Transverse colon (tissue), 4 donors: ENCODE measurements at regions not wholly inside any gene's neighbourhood (a gene's known extent, or its start where the extent isn't known, plus 50 kb on each side); places are given as distances from the start of the nearest gene placed in this dataset.

Experiments
- DNase-seq: peaks from one replicate; pipeline ENCODE4 v3.0.0-alpha.2; 2019
- H3K27ac ChIP-seq, 4 donors: fragments of 200-600 bp; sonication (generic); 2 replicates each; pipeline ENCODE4 v1.5.1; 2016 to 2018; ENCODE audit warnings: inconsistent platforms in 4 of 4
- H3K27me3 ChIP-seq: fragments of 200-600 bp; sonication (generic); 2 replicates; pipeline ENCODE4 v1.5.1; 2017; ENCODE audit warnings: inconsistent platforms
- H3K36me3 ChIP-seq, 4 donors: fragments of 200-600 bp; sonication (generic); 2 replicates each; pipeline ENCODE4 v1.5.1; 2017 to 2019; ENCODE audit warnings: inconsistent platforms in 4 of 4
- H3K4me1 ChIP-seq, 4 donors: fragments of 200-600 bp; sonication (generic); 2 replicates each; pipeline ENCODE4 v1.5.1; 2017 to 2020; ENCODE audit warnings: inconsistent platforms in 4 of 4
- H3K4me3 ChIP-seq, 4 donors: fragments of 200-600 bp; sonication (generic); 1 replicate in 1 of 4; 2 replicates in 3 of 4; pipeline versions ENCODE4 v1.5.1 to v1.6.1; 2017 to 2019; ENCODE audit warnings: inconsistent platforms in 4 of 4
- H3K9me3 ChIP-seq, 2 donors: fragments of 200-600 bp; sonication (generic); 2 replicates each; pipeline ENCODE4 v1.5.1; 2017 to 2019; ENCODE audit warnings: inconsistent platforms in 2 of 2
- CTCF ChIP-seq, 5 experiments: fragments of 200-600 bp in 3 of 5; fragments of 450-650 bp in 2 of 5; sonication (generic) in 3 of 5; IDR thresholded peaks; 1 replicate in 2 of 5; 2 replicates in 3 of 5; pipeline ENCODE4 v1.5.1; 2016 to 2017; ENCODE audit warnings: antibody characterized with exemption in 5 of 5, inconsistent platforms in 3 of 5, mild to moderate bottlenecking in 2 of 5, moderate library complexity in 1 of 5
- EP300 ChIP-seq: sonication (generic); formaldehyde crosslinking; IDR thresholded peaks from one replicate; pipeline ENCODE4 v1.6.1; 2017; ENCODE audit warnings: antibody characterized with exemption, low read depth
- POLR2A ChIP-seq: fragments of 450-650 bp; IDR thresholded peaks from one replicate; pipeline ENCODE4 v1.6.1; 2016; ENCODE audit warnings: antibody characterized with exemption, mild to moderate bottlenecking, moderate library complexity
- POLR2AphosphoS5 ChIP-seq, 3 donors: sonication (generic); formaldehyde crosslinking; IDR thresholded peaks; one replicate each; pipeline ENCODE4 v1.6.1; 2016; ENCODE audit warnings: antibody characterized with exemption in 3 of 3
- WGBS, 2 donors: methylation state at CpG; one replicate each; pipeline ENCODE4 v1.1.5; 2018; ENCODE audit warnings: low coverage in 1 of 2; 5-methylcytosine and 5-hydroxymethylcytosine counted together
- in situ Hi-C, 4 donors: fragments of 200-750 bp; cut with MboI; loops; one replicate each; pipeline versions ENCODE4 v1.15.0 to v1.15.1; 2017; ENCODE audit warnings: low sequenced_read_pairs in 3 of 4, low pct_ligation_motif_present in 1 of 4, low pct_unique_long_range_greater_than_20kb in 1 of 4
- intact Hi-C: fragments of 100-400 bp; cut with DNase I; formaldehyde crosslinking; loops from one replicate; pipeline ENCODE4 v1.15.1; 2023; ENCODE audit warnings: low total_unique reads

- Histone ChIP-seq H3K27ac (no peak overlapping the region), H3K27me3 (no peaks in the 10 kb centered on the region), H3K36me3 (no peaks in the 10 kb centered on the region), H3K4me1 (no peaks in the 10 kb centered on the region), H3K4me3 (no peak overlapping the region), H3K9me3 (no peaks in the 10 kb centered on the region)
- in situ Hi-C loops (no loop called here), intact Hi-C loops (no loop called here)
- 58 to 73% methylated on average over 2 to 4 of the region's 4 CpGs for WGBS, 2 donors
- no peak for TF ChIP-seq POLR2AphosphoS5 (IDR thresholded peaks at IDR 0.05)
- no peak for DNase-seq
These were observed 540.6 kb downstream of the EBF1 start for GRCh38 chr5:158559066-158559465.

DNA sequence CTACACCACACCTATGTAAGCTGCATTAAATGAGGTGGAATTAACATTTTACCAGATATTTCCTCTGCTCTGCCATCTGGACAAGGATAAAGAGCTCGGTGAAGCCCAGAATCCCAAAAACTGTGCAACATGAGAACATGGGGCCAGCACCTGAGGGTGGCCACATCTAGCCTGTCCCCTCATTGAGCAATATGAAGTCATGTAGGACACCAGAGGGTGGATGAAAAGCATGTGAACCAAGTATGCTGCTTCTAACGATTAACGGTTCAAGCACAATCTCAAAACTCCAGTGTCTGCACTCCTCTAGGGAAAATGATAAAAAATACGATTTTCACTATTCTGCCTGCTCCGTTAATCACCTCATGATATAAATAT, 545.8 kb downstream of the EBF1 start:
- Histone ChIP-seq H3K27me3 (no peaks in the 10 kb centered on the region), H3K36me3 (no peaks in the 10 kb centered on the region), H3K9me3 (no peaks in the 10 kb centered on the region), H3K4me3 (no peak overlapping the region), H3K4me1 (no peaks in the 10 kb centered on the region), H3K27ac (peak overlapping the region in 1 of 4 donors; percentile 29)
- DNase-seq: no peak
- TF ChIP-seq POLR2AphosphoS5 (IDR thresholded peaks at IDR 0.05) (no peak), EP300 (no peak), CTCF (IDR thresholded peaks at IDR 0.05) (no peak), POLR2A (no peak)
- in situ Hi-C loops (no loop called here), intact Hi-C loops (no loop called here)
- 90 to 92% methylated on average over 4 to 5 of the region's 5 CpGs for WGBS, 2 donors

DNA sequence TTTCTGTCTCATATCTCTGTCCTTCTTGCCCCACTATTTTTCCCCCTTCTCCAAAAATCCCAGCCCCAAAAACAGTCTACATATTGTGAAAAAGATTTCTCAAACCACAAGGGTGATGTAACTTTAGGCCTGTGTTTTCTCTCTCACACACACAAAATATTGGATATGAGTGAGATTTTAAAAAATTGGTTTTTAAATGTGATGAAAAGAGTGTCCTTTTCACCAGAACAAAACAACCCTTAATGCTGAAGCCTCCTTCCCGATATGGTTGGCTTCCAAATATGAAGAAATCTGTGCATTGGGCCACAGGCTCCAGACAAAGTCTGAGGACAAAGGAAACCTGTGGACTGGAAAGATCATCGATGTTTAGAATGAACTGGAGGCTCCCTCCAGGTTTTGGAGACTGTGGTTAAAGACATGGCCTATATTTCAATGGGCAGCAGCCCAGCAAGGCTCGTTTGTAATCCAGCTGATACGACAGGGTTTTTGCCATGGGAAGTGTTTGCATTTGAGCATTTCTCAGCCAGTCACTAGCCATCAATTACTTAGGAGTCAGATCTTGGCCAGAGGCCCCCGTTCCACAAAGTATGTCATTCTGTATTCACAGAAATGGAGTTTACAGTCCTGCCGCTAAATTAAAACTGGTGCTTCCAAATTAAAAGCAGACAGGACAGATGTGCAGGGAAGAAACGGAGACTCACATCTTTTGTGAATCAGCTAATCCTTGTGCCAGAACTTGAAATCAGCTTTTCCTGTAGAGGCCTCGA, 546.3 kb downstream of the EBF1 start:
- Histone ChIP-seq H3K9me3 (no peaks in the 10 kb centered on the region), H3K27ac (peak overlapping the region in 1 of 4 donors; percentile 29), H3K4me3 (no peak overlapping the region), H3K36me3 (no peaks in the 10 kb centered on the region), H3K27me3 (no peaks in the 10 kb centered on the region), H3K4me1 (no peaks in the 10 kb centered on the region)
- in situ Hi-C loops: no loop called here
- no peak for DNase-seq
- TF ChIP-seq POLR2A: no peak
- TF ChIP-seq POLR2AphosphoS5 (IDR thresholded peaks at IDR 0.05): no peak
- TF ChIP-seq EP300: no peak
- no peak for TF ChIP-seq CTCF (IDR thresholded peaks at IDR 0.05)
- 69 to 70% methylated on average over 4 to 8 of the region's 8 CpGs for WGBS, 2 donors
- intact Hi-C loops: no loop called here

DNA sequence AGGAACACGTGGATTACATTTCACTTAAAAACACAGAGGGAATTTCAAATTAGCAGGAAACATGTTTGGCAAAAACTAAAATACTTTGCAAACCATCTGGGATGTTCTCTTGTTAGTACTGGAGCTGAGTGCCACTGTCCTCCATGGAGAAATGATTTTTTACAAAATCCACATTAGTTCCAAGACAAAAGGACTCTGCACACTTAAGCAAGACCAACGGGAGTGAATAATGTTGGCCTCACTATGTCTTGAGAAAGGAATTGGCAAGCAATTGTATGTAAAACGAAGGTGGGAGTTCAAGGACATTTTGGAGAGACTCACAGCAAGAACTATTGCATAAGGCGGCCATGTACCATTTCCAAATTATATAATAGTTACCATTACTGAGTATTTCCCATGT, 547.5 kb downstream of the EBF1 start:
- no peaks in the 10 kb centered on the region for H3K36me3 ChIP-seq
- TF ChIP-seq POLR2A (no peak), CTCF (IDR thresholded peaks at IDR 0.05) (no peak), POLR2AphosphoS5 (IDR thresholded peaks at IDR 0.05) (no peak), EP300 (no peak)
- WGBS, 2 donors: 51 to 71% methylated on average over 3 to 4 of the region's 4 CpGs
- no peaks in the 10 kb centered on the region for H3K27me3 ChIP-seq
- no peaks in the 10 kb centered on the region for H3K4me1 ChIP-seq
- no peaks in the 10 kb centered on the region for H3K9me3 ChIP-seq
- in situ Hi-C loops: no loop called here
- DNase-seq: no peak
- intact Hi-C loops: no loop called here
- H3K27ac ChIP-seq: peak overlapping the region in 2 of 4 donors; percentile 37 to 60
- H3K4me3 ChIP-seq: no peak overlapping the region

- in situ Hi-C loops: no loop called here
- WGBS, 2 donors: 88% methylated on average over 4 of the region's 4 CpGs; no CpG with 5 or more reads in 1 of the 2 donors
- H3K36me3 ChIP-seq: no peaks in the 10 kb centered on the region
- no peak overlapping the region for H3K27ac ChIP-seq
- no peaks in the 10 kb centered on the region for H3K4me1 ChIP-seq
- H3K4me3 ChIP-seq: no peak overlapping the region
- intact Hi-C loops: no loop called here
- TF ChIP-seq POLR2A (no peak), POLR2AphosphoS5 (IDR thresholded peaks at IDR 0.05) (no peak), CTCF (IDR thresholded peaks at IDR 0.05) (no peak), EP300 (no peak)
- DNase-seq: no peak
- H3K9me3 ChIP-seq: no peaks in the 10 kb centered on the region
- no peaks in the 10 kb centered on the region for H3K27me3 ChIP-seq
These were observed 550.4 kb downstream of the EBF1 start for GRCh38 chr5:158549311-158549710.
